K562 (cell line): ENCODE measurements at regions not wholly inside any gene's neighbourhood (a gene's known extent, or its start where the extent isn't known, plus 50 kb on each side); places are given as distances from the start of the nearest gene placed in this dataset.

Experiments used
- ATAC-seq: fragments of 200-7000 bp; cut with Tn5 transposase; 3 replicates; pipeline ENCODE4 v1.9.1; 2020; ENCODE audit warnings: moderate library complexity
- BruUV-seq: library from RNA; stranded (reverse); fragments of 400-500 nt; replicated peaks from 2 replicates; lab custom pipeline; 2021; lab: Mats Ljungman, UMichigan
- CTCF ChIA-PET: fragments of 300-600 bp; formaldehyde crosslinking; extraction: SDS; loops from one replicate; lab custom pipeline; 2021; ENCODE audit warnings: low intra/inter-chr PET ratio; lab: Yijun Ruan, JAX
- POLR2A ChIA-PET: fragments of 300-600, 350-650 bp; sonication (Branson Sonifier 250); formaldehyde crosslinking; extraction: SDS; loops from one replicate; lab custom pipeline; 2021; ENCODE audit warnings: antibody characterized with exemption, inconsistent platforms; lab: Yijun Ruan, JAX
- DNase-seq, 4 experiments: peaks; one replicate each; pipeline versions ENCODE4 v3.0.0 to v3.0.0-alpha.2; 2011 to 2018; ENCODE audit warnings: low spot score in 3 of 4, mixed read lengths in 3 of 4; ENCODE audit errors: extremely low read depth in 1 of 4
- FAIRE-seq: peaks from 2 replicates; lab custom pipeline; 2011; peaks lifted over from hg19 to GRCh38; lab: Jason Lieb, UNC
- H2AFZ ChIP-seq: 2 replicates; pipeline ENCODE4 v1.6.0; 2011; ENCODE audit warnings: low read depth, low read length, control low read depth, inconsistent platforms
- H3K27ac ChIP-seq: fragments of 200-600 bp; 3 replicates; pipeline ENCODE4 v1.8.0; 2011; ENCODE audit warnings: low read depth, mild to moderate bottlenecking, control low read depth, inconsistent platforms, low read length, moderate library complexity, mixed read lengths; ENCODE audit errors: extremely low read depth
- H3K27me3 ChIP-seq, 2 experiments: fragments of 300-600 bp in 1 of 2; 2 replicates in 1 of 2; 3 replicates in 1 of 2; pipeline versions ENCODE4 v1.6.0 to v1.8.0; 2011; ENCODE audit warnings: inconsistent platforms in 2 of 2, low read length in 2 of 2, mild to moderate bottlenecking in 1 of 2, mixed read lengths in 1 of 2, moderate library complexity in 1 of 2; ENCODE audit not compliant: control insufficient read depth in 2 of 2, insufficient read depth in 2 of 2
- H3K36me3 ChIP-seq: fragments of 300-600 bp; 3 replicates; pipeline ENCODE4 v1.8.0; 2011; ENCODE audit warnings: mild to moderate bottlenecking, low read length, inconsistent platforms; ENCODE audit not compliant: control insufficient read depth, insufficient read depth
- H3K4me1 ChIP-seq, 2 experiments: fragments of 200-600 bp in 1 of 2; replicated peaks in 1 of 2; 2 replicates in 1 of 2; 3 replicates in 1 of 2; pipeline versions ENCODE4 v1.5.1 to v1.8.0; 2011; ENCODE audit warnings: inconsistent platforms in 2 of 2, low read length in 2 of 2, mild to moderate bottlenecking in 1 of 2, mixed read lengths in 1 of 2, moderate library complexity in 1 of 2; ENCODE audit not compliant: control insufficient read depth in 2 of 2, insufficient read depth in 2 of 2
- H3K4me2 ChIP-seq: 2 replicates; pipeline ENCODE4 v1.6.1; 2011; ENCODE audit warnings: low read length, control low read depth, inconsistent platforms, mixed read lengths; ENCODE audit not compliant: insufficient read depth
- H3K4me3 ChIP-seq: fragments of 200-600 bp; sonication (generic), shearing (Covaris generic); 2 replicates; pipeline ENCODE4 v1.5.1; 2016; ENCODE audit warnings: control low read depth, inconsistent platforms
- H3K79me2 ChIP-seq: fragments of 200-600 bp; 3 replicates; pipeline ENCODE4 v1.8.0; 2011; ENCODE audit warnings: low read length, inconsistent platforms; ENCODE audit not compliant: control insufficient read depth, insufficient read depth
- H3K9ac ChIP-seq, 2 experiments: 2 replicates each; pipeline versions ENCODE4 v1.6.0 to v1.6.1; 2011; ENCODE audit warnings: low read depth in 2 of 2, low read length in 2 of 2, control low read depth in 1 of 2, inconsistent platforms in 1 of 2, mild to moderate bottlenecking in 1 of 2, mixed read lengths in 1 of 2; ENCODE audit not compliant: insufficient read depth in 1 of 2
- H3K9me1 ChIP-seq: one replicate; pipeline ENCODE4 v1.6.0; 2011; ENCODE audit warnings: inconsistent platforms, mild to moderate bottlenecking, low read length, moderate library complexity; ENCODE audit not compliant: control insufficient read depth, insufficient read depth
- H3K9me3 ChIP-seq: replicated peaks from 2 replicates; pipeline ENCODE4 v1.5.1; 2011; ENCODE audit warnings: low read depth, low read length, inconsistent platforms; ENCODE audit not compliant: control insufficient read depth, insufficient read depth
- H4K20me1 ChIP-seq: replicated peaks from 2 replicates; pipeline ENCODE4 v1.6.1; 2011; ENCODE audit warnings: low read length, inconsistent platforms, mixed read lengths; ENCODE audit not compliant: control insufficient read depth, insufficient read depth
- BRD9 ChIP-seq: fragments of 450-650 bp; IDR thresholded peaks from 2 replicates; pipeline ENCODE4 v1.6.1; 2018; ENCODE audit warnings: low read depth; ENCODE audit not compliant: partially characterized antibody
- CBFA2T2 ChIP-seq: fragments of 450-650 bp; conservative IDR thresholded peaks from 2 replicates; pipeline ENCODE4 v1.6.1; 2017; ENCODE audit warnings: mild to moderate bottlenecking
- E2F5 ChIP-seq: sonication (generic); formaldehyde crosslinking; IDR thresholded peaks from 2 replicates; pipeline ENCODE4 v1.8.0; 2022; ENCODE audit warnings: mild to moderate bottlenecking, missing genetic modification reagents
- ESRRA ChIP-seq: fragments of 450-650 bp; IDR thresholded peaks from 2 replicates; pipeline ENCODE4 v1.6.1; 2014; ENCODE audit warnings: low read depth, mild to moderate bottlenecking, moderate library complexity, borderline replicate concordance
- EWSR1 ChIP-seq: fragments of 450-650 bp; IDR thresholded peaks from 2 replicates; pipeline ENCODE4 v1.6.1; 2018; ENCODE audit warnings: borderline replicate concordance, mild to moderate bottlenecking, low read depth, moderate library complexity; ENCODE audit not compliant: partially characterized antibody
- GABPA ChIP-seq: fragments of 200-800 bp; sonication (Bioruptor generic); conservative IDR thresholded peaks from 2 replicates; pipeline ENCODE4 v1.6.1; 2016; ENCODE audit warnings: low read depth, missing genetic modification characterization, missing compliant biosample characterization
- HCFC1 ChIP-seq: IDR thresholded peaks from 2 replicates; pipeline ENCODE4 v1.6.1; 2012; ENCODE audit warnings: low read depth, low read length, improper control_type of control experiment
- MITF ChIP-seq: IDR thresholded peaks from 2 replicates; pipeline ENCODE4 v1.6.1; 2014; ENCODE audit warnings: antibody characterized with exemption
- NKRF ChIP-seq: fragments of 450-650 bp; IDR thresholded peaks from 2 replicates; pipeline ENCODE4 v1.6.1; 2016; ENCODE audit warnings: borderline replicate concordance
- RBM22 ChIP-seq: fragments of 200-400 bp; formaldehyde crosslinking; IDR thresholded peaks from 2 replicates; pipeline ENCODE4 v1.6.1; 2018; ENCODE audit warnings: low read length, low read depth; ENCODE audit not compliant: poor library complexity, severe bottlenecking
- SMAD2 ChIP-seq: fragments of 150-350 bp; IDR thresholded peaks from 2 replicates; pipeline ENCODE4 v1.6.1; 2014; ENCODE audit warnings: low read depth, mild to moderate bottlenecking, low read length
- TBP ChIP-seq: optimal IDR thresholded peaks from 2 replicates; pipeline ENCODE3; 2011; ENCODE audit warnings: low read depth, low read length, improper control_type of control experiment
- ZNF655 ChIP-seq: fragments of 250-450 bp; sonication (Bioruptor Pico); IDR thresholded peaks from 2 replicates; pipeline ENCODE4 v1.5.0; 2021
- WGBS: fragments of 100-300 bp; shearing (Covaris generic); methylation state at CpG from one replicate; pipeline ENCODE4 v1.1.6; 2016; ENCODE audit warnings: low coverage, mixed read lengths; ENCODE audit not compliant: insufficient coverage; ENCODE audit errors: missing lambda C conversion rate; 5-methylcytosine and 5-hydroxymethylcytosine counted together
- in situ Hi-C: fragments of 300-500 bp; cut with MboI; formaldehyde crosslinking; loops from 4 replicates; pipeline ENCODE4 v1.15.0; 2018; ENCODE audit warnings: inconsistent platforms, mixed read lengths
- intact Hi-C: fragments of 100-400 bp; cut with micrococcal nuclease; formaldehyde crosslinking; loops from 2 replicates; pipeline ENCODE4 v1.14.2; 2022

GRCh38 chr2:173644146-173644545, 289.5 kb downstream of the CDCA7 start:
- ChIA-PET POLR2A (no interaction called here), CTCF (no interaction called here)
- Histone ChIP-seq H3K4me3 (no peak overlapping the region), H3K9ac (no peak overlapping the region), H2AFZ (no peak overlapping the region), H4K20me1 (no peaks in the 10 kb centered on the region), H3K27me3 (peaks cover 0 to 4% of the 10 kb centered on the region in 2 experiments; a peak in 1 of 5 replicates), H3K27ac (no peak overlapping the region), H3K9me1 (no peaks in the 10 kb centered on the region), H3K4me1 (no peaks in the 10 kb centered on the region), H3K9me3 (no peaks in the 10 kb centered on the region), H3K79me2 (no peaks in the 10 kb centered on the region), H3K36me3 (no peaks in the 10 kb centered on the region), H3K4me2 (no peak overlapping the region)
- TF ChIP-seq RBM22 (no peak), EWSR1 (no peak), TBP (no peak), HCFC1 (no peak), ESRRA (no peak), BRD9 (no peak), SMAD2 (no peak), MITF (no peak), ZNF655 (no peak), E2F5 (CRISPR knock-in tag) (no peak), GABPA (tag) (no peak), CBFA2T2 (no peak), NKRF (no peak)
- FAIRE-seq, result peak; percentile 11
- 0% methylated on average over 3 of the region's 3 CpGs for WGBS
- in situ Hi-C loops, result no loop called here
- BruUV-seq, result no TSS peak
- DNase-seq, result no peak
- ATAC-seq, result no peak
- intact Hi-C loops, result no loop called here
